ENCODE measurements at regions not wholly inside any gene's neighbourhood (a gene's known extent, or its start where the extent isn't known, plus 50 kb on each side); places are given as distances from the start of the nearest gene placed in this dataset.
"Not testable (repeated sequence)": the region's sequence is repeated elsewhere in the genome, so short reads cannot be mapped to it uniquely, and the experiment has no call there.

DNA sequence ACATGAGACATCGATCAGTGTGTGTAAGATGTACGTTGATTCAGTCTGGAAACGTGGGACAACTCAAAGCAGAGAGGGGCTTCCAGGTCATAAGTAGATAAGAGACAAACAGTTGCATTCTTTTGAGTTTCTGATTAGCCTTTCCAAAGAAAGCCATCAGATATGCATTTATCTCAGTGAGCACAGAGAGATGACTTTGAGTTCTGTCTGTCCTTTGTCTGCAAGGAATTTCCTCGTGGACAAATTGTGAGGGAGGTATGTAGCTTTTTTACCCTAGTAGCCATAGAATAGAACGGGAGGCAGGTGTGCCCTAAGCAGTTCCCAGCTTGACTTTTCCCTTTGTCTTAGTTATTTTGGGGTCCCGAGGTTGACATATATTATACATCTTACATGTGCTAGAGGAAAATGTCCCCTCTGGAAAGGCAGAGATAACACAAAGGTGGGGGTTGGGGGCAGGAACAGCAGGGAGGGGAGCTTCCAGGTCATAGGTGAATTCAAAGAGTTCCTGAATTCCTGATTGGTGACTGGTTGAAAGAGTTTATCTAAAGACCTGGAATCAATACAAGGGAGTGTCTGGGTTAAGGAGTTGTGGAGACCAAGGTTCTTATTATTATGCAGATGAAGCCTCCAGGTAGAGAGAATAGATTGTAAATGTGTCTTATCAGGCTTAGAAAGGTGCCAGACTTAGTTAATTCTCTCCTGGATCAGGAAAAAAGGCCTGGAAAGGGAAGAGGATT, 237.0 kb downstream of the NFATC2 start:
- DNase-seq (ENCODE audit: low read depth in 2 of 2): no peak

DNA sequence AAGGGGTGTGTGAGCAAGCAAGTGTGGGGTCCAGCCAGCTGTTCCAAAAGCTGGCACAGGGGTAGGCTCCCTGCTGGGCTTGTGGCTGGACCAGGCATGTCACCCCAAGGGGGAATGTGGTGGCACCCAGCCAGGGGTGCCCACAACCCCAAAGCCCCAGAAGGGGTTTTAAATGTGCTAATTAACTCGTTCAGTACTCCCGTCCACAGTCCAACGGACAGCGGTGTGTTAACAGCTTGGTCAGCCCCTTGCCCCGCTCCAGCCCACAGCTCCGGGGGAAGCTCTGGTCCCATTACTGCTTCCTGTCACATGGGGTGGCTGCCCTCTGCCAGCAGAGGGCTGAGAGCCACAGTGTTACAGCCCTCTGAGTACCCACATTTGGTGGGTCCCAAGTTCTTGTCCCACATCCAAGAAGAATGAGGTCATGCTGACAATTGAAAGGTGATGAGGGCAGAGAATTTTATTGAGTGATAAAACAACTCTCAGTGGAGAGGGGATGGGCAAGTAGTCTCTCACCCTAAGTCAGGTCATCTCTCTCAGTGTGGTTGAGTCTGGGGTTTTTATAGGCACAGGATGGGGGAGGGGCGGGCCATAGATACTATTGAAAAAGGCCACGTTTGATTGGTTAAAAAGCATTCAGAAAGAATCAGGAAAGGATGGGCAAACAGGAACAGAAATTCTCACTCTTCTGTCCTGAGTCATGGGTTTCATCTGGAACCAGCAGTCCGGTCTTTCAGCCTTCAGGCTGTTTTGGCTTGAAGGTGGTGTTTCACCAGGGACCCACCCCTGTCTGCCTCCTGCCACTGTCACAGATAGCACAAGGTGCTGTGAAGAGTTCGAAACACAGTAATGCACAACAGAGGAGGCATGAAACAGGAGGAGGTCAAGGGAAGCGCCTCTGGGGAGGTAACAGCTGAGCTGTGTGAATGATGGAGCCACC, 238.5 kb downstream of the NFATC2 start:
- DNase-seq (ENCODE audit: low read depth in 2 of 2): no peak

DNA sequence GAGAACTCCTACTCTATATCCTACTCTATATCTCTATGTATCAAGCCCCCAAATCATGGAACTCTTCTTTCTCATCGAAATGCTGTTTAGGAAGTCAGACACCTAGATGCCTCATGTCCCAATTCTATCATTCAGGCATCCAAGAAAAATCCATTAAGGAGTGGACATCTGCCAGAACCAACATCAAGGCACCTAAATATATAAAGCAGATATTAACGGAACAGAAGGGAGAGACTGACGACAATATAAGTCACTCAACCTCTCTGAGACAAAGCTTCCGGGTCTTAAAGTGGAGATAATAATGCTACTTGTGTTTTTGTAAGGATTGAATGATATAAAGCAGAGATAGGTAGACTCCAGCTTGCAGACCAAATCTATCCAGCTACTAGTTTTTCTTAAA, 241.5 kb downstream of the NFATC2 start:
- no peak for DNase-seq (ENCODE audit: low read depth in 2 of 2)

DNA sequence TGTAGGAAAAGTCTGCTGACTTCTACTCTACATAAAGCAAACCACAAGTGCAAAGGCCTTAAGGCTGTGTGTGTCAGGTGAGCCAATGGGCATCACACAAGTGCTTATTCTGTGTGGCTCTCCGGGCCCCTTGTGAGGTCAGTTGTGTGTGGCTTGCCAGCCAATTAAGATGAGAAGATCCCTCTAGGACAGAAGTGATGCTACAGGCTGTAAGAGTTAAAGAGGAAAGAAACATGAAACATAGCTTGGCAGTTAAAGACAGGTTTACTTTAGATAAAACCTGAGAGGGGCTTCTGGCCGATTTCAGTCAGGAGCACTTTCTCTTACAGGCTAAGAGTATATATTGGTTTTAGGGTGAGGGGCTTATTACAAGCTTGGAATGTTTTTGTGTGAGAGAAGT, 242.4 kb downstream of the NFATC2 start:
- no peak for DNase-seq (ENCODE audit: low read depth in 2 of 2)

DNA sequence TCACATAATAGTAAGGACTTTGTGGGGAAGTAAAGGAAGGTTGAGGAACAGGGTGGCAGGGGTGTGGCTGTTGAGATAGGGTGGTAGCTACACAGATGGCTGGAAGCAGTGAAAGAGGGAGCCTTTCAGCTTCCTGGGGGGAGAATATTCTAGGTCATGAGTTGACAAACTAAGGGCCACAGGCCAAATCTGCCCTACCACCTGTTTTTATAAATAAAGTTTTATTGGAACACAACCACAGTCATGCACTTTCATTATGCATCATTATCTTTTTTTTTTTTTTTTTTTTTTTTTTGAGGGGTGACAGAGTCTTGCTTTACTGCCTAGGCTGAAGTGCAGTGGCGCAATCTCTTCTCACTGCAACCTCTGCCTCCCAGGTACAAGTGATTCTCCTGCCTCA, 243.1 kb downstream of the NFATC2 start:
- DNase-seq (ENCODE audit: low read depth in 2 of 2): no peak

DNA sequence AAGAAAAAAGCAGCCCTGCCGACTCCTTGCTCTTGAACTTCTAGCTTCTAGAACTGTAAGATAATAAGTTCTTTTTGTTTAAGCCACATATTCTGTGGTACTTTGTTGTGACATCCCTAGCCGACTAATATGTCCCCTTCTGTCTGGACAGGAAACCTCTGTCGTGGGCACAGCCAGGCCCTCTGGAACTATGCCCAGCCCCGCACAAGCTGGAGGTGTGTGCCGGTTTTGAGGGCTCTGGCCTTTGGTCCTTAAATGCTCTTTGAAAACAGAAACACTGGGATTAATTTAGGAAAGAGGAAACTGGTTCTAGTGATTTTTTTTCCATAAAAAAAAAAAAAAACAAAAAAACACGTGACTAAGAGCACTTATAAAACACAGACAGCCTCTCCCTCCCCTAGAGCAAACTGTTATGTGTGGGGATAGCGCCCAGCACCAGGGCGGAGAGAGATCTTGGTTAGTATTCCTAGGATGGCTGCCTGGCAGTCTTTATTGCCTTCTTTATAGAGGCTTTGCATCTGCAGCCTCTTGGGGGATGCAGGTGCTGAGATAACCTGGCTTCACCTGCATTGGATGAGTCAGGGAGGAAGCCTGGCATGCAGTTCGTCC, 244.3 kb downstream of the NFATC2 start:
- no peak for DNase-seq (ENCODE audit: low read depth in 2 of 2)

DNA sequence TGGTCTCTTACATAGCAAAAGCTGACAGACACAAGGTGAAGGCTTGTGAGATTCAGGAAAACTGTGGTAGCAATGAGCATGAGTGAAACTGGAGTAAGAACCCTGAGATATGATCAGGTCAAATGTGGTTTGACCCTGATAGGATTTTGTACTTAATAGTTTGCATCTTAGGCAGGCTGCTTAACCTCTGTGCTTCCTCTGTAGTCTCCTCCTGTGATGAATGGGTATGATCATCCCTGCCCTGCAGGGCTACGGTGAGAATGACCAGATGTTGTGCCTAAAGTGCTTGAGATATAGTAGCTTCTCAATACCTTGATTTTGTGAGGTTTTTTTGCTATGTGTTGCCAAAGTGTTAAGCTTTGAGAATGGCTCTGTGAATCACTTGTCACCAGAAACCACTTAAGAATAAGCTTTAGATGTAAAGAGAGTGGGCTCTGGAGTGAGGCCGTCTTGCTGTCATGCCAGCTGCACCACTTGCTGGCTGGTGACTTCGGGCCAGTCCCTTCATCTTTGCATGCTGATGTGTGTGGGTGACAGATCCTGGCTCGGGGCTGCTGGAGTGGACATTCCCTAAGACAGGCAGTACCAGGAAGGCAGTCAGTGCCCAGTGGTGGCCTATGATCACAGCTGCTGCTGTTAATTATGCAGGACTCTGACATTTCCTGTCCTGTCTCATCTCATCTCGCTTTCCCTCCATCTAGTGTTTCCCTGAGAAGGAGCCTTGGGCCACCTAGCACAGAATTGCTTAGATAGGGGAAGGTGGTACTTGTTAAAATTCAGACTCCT, 254.7 kb downstream of the NFATC2 start:
- no peak for DNase-seq (ENCODE audit: low read depth in 2 of 2)

DNA sequence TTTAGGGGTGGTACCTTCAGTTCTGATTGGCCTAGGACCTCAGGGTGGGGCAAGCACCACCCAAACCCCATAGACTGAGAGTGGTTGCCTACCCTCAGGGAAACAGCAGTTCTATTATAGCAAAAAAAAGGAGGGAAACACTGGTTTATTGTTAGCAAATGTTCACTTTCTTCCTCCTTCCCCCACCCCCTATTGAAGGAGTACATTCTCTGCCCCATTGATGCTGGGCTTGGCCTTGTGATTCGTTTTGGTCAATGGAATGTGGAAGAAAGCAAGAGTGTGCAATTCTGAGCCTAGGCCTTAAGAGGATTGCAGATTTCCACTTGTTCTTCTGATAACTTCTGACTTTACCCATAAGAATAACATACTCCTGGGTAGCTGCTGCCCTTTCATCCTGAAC, 255.8 kb downstream of the NFATC2 start:
- no peak for DNase-seq (ENCODE audit: low read depth in 2 of 2)

DNA sequence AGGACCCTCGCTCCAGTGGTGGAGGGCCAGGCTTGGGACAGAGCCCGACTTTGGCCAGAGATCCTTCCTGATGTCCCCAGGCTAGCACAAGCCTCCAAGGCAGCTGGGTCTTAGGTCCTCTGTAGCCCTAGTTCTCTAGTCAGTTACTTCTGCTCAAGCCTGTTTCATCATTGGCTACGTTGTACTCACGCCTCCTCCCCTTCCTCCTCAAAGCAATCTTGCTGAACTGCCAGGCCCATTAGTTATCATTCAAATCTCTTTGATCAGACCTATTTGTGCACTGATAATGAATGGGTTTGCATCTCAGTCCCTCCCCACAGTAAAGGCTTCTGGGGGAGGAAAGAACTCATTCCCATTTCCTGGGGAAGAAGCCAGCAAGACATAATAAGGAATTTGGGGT, 256.8 kb downstream of the NFATC2 start:
- DNase-seq (ENCODE audit: low read depth in 2 of 2): no peak

DNA sequence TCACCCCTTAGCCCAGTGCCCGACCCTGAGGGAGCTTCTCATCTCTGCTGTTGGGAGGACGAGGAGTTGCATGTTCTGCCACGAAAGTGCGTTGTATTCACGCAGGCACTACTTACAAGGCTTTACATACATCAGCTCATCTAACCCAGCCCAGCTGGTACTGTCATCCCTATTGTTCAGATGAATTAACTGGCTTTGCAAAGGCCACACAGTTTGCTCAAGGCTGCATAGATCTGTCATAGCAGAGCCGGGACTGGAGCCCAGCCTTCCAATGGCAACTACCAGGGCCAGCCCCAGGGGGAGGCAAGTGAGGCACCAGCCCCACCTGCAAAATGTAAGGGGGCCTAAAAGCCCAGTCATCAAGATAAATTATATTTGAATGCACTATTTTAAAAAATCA, 257.6 kb downstream of the NFATC2 start:
- DNase-seq (ENCODE audit: low read depth in 2 of 2): no peak

DNA sequence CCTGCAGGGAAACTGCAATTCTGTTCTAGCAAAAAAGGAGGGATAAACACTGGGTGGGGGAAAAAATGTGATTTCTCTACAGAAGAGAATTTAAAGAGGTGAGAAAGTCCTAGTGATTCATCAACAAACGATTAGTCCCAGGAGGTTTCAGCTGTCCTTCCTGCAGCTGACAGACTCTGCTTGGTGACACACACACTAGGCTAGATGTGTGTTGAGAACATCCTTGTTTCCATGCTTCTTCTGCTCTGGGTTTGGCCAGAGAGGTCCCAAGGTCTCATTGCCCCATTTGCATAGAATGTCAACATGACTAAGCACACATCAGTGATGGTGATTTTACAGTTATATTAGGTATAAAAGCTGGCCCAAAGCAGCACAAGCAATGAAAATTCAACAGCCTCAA, 258.3 kb downstream of the NFATC2 start:
- no peak for DNase-seq (ENCODE audit: low read depth in 2 of 2)

DNA sequence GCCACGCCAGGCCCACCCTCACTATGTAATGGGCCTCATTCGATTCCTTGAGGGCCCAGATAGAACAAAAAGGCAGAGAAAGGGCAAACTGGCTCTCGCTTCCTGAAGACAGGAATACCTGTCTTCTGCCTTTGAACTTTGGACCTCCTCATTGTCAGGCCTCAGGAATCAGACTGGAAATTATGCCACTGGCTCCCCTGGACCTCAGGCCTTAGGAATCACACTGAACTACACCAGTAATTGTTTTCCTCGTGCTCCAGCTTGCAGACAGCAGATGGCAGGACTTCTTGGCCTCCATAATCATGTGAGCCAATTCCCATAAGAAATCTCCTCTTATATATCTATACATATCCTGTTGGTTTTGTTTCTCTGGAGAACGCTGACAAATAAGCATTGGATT, 258.6 kb upstream of the KCNG1 start:
- DNase-seq (ENCODE audit: low read depth in 2 of 2): no peak

DNA sequence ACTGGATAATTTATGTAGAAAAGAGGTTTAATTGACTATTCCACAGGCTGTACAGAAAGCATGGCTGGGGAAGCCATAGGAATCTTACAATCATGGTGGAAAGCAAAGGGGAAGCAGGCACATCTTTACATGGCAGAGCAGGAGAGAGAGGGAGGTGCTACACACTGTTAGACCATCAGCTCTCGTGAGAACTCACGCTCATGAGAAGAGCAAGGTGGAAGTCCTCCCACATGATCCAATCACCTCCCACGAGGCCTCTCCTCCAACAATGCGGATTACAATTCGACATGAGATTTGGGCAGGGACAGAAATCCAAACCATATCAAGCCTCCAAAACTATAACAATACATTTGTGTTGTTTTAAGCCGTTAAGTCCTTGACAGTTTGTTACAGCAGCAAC, 257.1 kb upstream of the KCNG1 start:
- DNase-seq (ENCODE audit: low read depth in 2 of 2): no peak

DNA sequence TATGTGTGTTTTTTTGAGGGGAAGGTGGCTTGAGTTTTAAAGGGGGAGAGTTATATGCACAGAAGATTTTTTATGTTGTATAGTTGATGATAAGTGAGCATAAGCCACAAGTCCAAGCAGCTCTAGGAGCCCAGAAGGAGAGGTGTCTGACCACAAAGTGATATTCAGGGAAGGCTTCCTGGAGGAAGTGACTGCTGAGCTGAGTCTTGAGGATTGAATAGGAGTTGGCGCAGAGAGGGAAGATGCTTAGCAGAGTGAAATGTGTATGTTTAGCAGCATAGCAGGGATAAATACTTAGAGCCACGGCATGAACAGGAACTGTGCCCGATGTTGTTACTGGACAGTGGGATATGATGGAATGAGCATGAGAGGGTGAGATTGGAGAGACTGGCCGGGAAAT, 255.1 kb upstream of the KCNG1 start:
- DNase-seq (ENCODE audit: low read depth in 2 of 2): no peak

DNA sequence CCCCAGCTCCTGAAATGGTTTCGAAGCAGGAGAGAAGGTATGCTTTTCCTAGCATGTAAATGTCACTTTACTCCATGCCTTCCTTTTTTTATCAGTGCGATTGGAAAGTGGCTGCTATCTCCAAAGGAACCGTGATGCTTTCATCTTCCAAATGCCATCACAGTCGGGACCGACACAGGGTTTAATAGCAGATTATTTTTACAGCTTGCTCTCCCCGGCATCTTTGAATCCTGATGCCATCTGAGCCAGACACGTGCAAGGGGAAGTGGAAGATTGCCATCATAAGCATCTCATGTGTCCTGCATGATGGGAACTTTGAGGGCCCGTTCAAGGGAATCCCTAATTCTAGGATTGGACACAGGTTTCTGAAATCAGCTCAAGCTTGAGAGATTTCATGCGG, 253.4 kb upstream of the KCNG1 start:
- DNase-seq (ENCODE audit: low read depth in 2 of 2): no peak

DNA sequence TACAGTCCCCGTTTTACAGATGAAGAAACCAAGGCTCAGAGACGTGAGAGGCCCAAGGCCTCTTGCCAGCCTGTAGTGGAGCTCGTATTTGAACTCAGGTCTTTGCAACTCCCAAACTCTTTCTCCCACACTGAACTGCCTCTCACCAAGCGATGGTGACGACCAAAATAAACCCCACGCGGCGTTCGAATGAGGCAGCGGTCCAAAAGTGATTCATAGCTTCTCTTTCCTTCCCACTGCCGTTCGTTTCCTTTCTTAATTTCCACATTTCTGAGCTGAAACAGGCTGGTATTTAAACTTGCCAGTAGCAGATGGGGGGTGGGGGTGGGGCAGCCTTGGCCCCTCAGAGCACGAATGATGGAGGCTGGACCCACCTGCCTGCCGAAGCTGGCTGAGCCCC, 252.9 kb upstream of the KCNG1 start:
- no peak for DNase-seq (ENCODE audit: low read depth in 2 of 2)

DNA sequence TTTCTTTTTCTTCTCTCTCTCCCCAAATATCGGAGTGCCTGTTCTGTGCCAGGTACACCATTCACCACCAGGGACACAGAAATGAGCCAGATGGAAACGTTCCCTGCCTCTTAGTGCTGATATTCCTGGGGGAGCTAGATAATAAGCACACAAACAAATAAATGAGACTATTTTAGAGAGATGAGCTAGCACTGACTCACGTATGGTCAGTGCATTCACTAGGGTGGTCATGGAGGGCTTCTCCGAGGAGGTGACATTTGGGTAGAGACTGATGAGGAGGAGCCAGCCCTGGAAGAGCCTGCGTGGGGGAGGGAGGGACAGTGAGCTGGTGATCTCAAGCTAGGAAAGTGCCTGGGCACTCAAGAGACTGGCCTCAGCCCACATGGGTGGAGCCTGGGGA, 252.3 kb upstream of the KCNG1 start:
- DNase-seq (ENCODE audit: low read depth in 2 of 2): no peak

DNA sequence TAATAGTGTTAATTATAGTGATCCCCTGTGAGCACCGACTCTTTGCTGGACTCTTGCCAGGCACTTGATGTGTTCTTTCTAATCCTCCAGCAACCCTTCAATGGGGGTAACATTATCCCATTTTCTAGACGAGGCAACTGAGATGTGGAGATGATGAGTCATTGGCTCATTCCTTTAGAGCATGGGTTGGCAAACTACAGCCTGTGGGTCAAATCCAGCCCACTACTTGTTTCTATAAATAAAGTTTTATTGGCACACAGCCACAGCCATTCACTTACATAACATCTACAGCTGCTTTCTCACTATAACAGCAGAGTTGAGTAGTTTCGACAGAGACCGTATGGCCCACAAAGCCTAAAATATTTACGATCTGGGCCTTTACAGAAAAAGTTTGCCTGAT, 249.5 kb upstream of the KCNG1 start:
- DNase-seq (ENCODE audit: low read depth in 2 of 2): no peak

DNA sequence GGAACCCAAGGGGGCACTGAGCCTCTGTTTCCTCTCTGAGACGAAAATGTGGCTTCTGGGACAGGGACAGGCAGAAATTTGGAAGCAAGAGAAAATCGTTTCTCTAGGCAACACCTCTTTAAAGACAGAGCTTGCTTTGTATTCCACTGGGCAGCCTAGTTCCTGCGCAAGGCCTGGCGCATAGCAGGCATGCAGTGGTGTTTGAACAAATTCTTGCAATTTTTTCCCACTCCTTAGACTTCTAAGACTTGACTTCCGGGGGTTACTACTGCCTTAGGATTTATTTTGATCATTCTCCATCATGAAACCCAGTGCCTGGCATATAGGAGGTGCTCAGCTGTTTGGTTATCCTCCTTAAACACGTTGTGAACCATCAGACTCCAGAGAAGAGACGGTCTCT, 249.0 kb upstream of the KCNG1 start:
- no peak for DNase-seq (ENCODE audit: low read depth in 2 of 2)

DNA sequence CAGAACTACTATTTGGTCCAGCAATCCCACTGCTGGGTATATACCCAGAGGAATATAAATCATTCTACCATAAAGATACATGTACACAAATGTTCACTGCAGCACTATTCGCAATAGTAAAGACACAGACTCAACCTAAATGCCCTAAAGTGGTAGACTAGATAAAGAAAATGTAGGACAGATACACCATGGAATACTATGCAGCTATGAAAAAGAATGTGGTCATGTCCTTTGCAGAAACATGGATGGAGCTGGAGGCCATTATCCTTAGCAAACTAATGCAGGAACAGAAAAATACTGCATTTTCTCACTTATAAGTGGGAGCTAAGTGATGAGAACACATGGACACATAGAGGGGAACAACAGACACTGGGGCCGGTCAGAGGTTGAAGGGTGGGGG, 248.4 kb upstream of the KCNG1 start:
- DNase-seq (ENCODE audit: low read depth in 2 of 2): not testable (repeated sequence)

DNA sequence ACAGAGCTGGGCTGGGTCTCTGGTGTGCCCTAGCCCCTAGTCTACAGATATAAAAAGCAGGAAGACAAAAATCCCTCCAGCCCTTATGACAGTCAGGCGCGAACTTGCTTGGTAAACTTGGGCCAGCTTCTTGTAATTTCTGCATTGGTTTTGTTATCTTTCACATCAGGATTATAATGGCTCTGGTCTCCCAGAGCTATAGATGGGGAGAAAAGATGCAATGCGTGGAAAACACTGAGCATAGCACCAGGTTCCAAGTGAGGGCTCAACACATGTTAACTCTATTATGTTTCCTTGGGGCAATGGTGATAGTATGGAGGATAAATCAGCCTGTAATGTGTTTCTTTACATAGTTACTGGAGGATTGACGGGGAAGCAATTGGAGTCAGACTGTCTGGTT, 246.8 kb upstream of the KCNG1 start:
- DNase-seq (ENCODE audit: low read depth in 2 of 2): no peak

DNA sequence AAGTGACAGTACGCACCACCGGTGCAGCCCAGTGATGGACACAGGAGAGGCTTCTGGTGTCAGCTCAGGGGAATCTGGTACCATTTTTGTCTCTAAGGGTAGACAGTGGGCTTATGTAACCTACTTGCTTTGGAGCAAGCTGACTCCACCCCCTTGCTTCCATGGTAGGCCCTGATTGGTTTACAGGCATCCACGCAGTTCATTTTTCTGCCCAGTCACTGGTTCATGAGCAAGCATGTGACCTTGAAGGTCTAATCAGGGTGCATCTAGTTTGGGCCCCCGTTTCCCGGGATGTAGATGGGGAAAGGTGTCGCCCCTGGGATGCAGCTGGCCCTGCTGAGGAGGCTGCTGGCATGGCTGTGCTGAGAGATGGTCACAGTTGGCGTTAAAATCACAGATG, 244.8 kb upstream of the KCNG1 start:
- no peak for DNase-seq (ENCODE audit: low read depth in 2 of 2)
